HCT116 (cell line): ENCODE measurements at regions not wholly inside any gene's neighbourhood (a gene's known extent, or its start where the extent isn't known, plus 50 kb on each side); places are given as distances from the start of the nearest gene placed in this dataset.

Source experiments
- ATAC-seq: fragments of 200-7000 bp; cut with Tn5 transposase; 2 replicates; pipeline ENCODE4 v1.9.1; 2020; ENCODE audit warnings: mild to moderate bottlenecking, moderate library complexity
- BruUV-seq: library from RNA; stranded (reverse); fragments of 400-500 nt; replicated peaks from 2 replicates; lab custom pipeline; 2021; lab: Mats Ljungman, UMichigan
- CTCF ChIA-PET: fragments of 300-600 bp; sonication (Branson Sonifier 250); formaldehyde crosslinking; loops from one replicate; lab custom pipeline; 2021; ENCODE audit warnings: antibody characterized with exemption; lab: Charles Lee
- POLR2A ChIA-PET: fragments of 300-600, 350-600 bp; sonication (Branson Sonifier 250); formaldehyde crosslinking; loops from one replicate; lab custom pipeline; 2021; ENCODE audit warnings: antibody characterized with exemption; lab: Charles Lee
- RAD21 ChIA-PET, 2 experiments: fragments of 300-600 bp; sonication (Branson Sonifier 250); formaldehyde crosslinking; loops; one replicate each; lab custom pipeline; 2023; ENCODE audit warnings: low total read pairs in 2 of 2; ENCODE audit not compliant: uncharacterized antibody in 2 of 2, unreplicated experiment in 2 of 2, low non-redundant PET in 1 of 2; lab: Charles Lee
- DNase-seq: peaks from one replicate; pipeline ENCODE4 v3.0.0-alpha.2; 2010; ENCODE audit warnings: low read depth, low spot score
- H2AFZ ChIP-seq: fragments of 200-600 bp; shearing (Covaris generic), sonication (generic); 2 replicates; pipeline ENCODE4 v1.6.1; 2017; ENCODE audit warnings: low read depth, mixed run types, mixed read lengths, antibody characterized with exemption, low read length; ENCODE audit not compliant: poor library complexity, severe bottlenecking
- H3K27ac ChIP-seq: 2 replicates; pipeline ENCODE4 v1.5.1; 2012; ENCODE audit warnings: low read depth, low read length
- H3K27me3 ChIP-seq: fragments of 200-600 bp; sonication (generic); 2 replicates; pipeline ENCODE4 v1.6.1; 2016; ENCODE audit warnings: mixed run types, low read length, mixed read lengths; ENCODE audit not compliant: insufficient read depth
- H3K36me3 ChIP-seq, 2 experiments: fragments of 200-500 bp in 1 of 2; fragments of 200-600 bp in 1 of 2; sonication (Bioruptor generic) in 1 of 2; sonication (generic) in 1 of 2; 2 replicates each; pipeline versions ENCODE4 v1.5.1 to v1.6.1; 2014 to 2016; ENCODE audit warnings: low read length in 2 of 2, inconsistent platforms in 1 of 2, mixed read lengths in 1 of 2, mixed run types in 1 of 2; ENCODE audit not compliant: insufficient read depth in 2 of 2, control insufficient read depth in 1 of 2
- H3K4me1 ChIP-seq, 2 experiments: fragments of 200-600 bp in 1 of 2; sonication (generic) in 1 of 2; 2 replicates each; pipeline versions ENCODE4 v1.5.1 to v1.6.1; 2012 to 2017; ENCODE audit warnings: low read length in 2 of 2, inconsistent platforms in 1 of 2, mild to moderate bottlenecking in 1 of 2, mixed read lengths in 1 of 2, mixed run types in 1 of 2, moderate library complexity in 1 of 2; ENCODE audit not compliant: insufficient read depth in 2 of 2, control insufficient read depth in 1 of 2
- H3K4me2 ChIP-seq: fragments of 200-600 bp; sonication (generic); 2 replicates; pipeline ENCODE4 v1.6.1; 2017; ENCODE audit warnings: mixed run types, low read length, mixed read lengths
- H3K4me3 ChIP-seq, 2 experiments: fragments of 200-600 bp in 1 of 2; sonication (generic) in 1 of 2; replicated peaks in 1 of 2; 2 replicates each; pipeline ENCODE4 v1.5.1; 2011 to 2016; ENCODE audit warnings: low read length in 2 of 2, control low read depth in 1 of 2, low read depth in 1 of 2, mild to moderate bottlenecking in 1 of 2, mixed read lengths in 1 of 2, mixed run types in 1 of 2
- H3K79me2 ChIP-seq: fragments of 200-600 bp; sonication (generic); 2 replicates; pipeline ENCODE4 v1.6.1; 2017; ENCODE audit warnings: mild to moderate bottlenecking, mixed run types, low read length, moderate library complexity, mixed read lengths; ENCODE audit not compliant: insufficient read depth
- H3K9ac ChIP-seq: fragments of 200-600 bp; sonication (generic); 2 replicates; pipeline ENCODE4 v1.6.1; 2016; ENCODE audit warnings: low read length, mixed read lengths
- H3K9me2 ChIP-seq: fragments of 200-600 bp; sonication (generic), shearing (Covaris generic); 2 replicates; pipeline ENCODE4 v1.6.1; 2017; ENCODE audit warnings: mixed run types, mild to moderate bottlenecking, moderate library complexity; ENCODE audit not compliant: insufficient read depth
- H3K9me3 ChIP-seq, 2 experiments: fragments of 200-500 bp in 1 of 2; fragments of 200-600 bp in 1 of 2; sonication (Bioruptor generic) in 1 of 2; sonication (generic) in 1 of 2; 2 replicates each; pipeline ENCODE4 v1.6.1; 2014 to 2017; ENCODE audit warnings: low read length in 2 of 2, mixed read lengths in 2 of 2, inconsistent platforms in 1 of 2, low read depth in 1 of 2, mild to moderate bottlenecking in 1 of 2, mixed run types in 1 of 2, moderate library complexity in 1 of 2; ENCODE audit not compliant: control insufficient read depth in 1 of 2, insufficient read depth in 1 of 2
- H4K20me1 ChIP-seq: fragments of 200-600 bp; sonication (generic), shearing (Covaris generic); 2 replicates; pipeline ENCODE4 v1.6.1; 2017; ENCODE audit warnings: mixed run types, mild to moderate bottlenecking, moderate library complexity; ENCODE audit not compliant: insufficient read depth
- CBX3 ChIP-seq: IDR thresholded peaks from 2 replicates; pipeline ENCODE4 v1.6.1; 2012; ENCODE audit warnings: low read depth
- CTCF ChIP-seq, 3 experiments: fragments of 200-600 bp in 1 of 3; sonication (generic) in 1 of 3; IDR thresholded peaks in 2 of 3; conservative IDR thresholded peaks in 1 of 3; 2 replicates each; pipeline ENCODE4 v1.5.1; 2012 to 2017; ENCODE audit warnings: low read depth in 2 of 3, low read length in 2 of 3, antibody characterized with exemption in 1 of 3, borderline replicate concordance in 1 of 3, control low read depth in 1 of 3, mild to moderate bottlenecking in 1 of 3, mixed read lengths in 1 of 3, mixed run types in 1 of 3, moderate library complexity in 1 of 3; ENCODE audit not compliant: insufficient read depth in 1 of 3
- EGR1 ChIP-seq: IDR thresholded peaks from 2 replicates; pipeline ENCODE4 v1.6.1; 2012; ENCODE audit warnings: low read depth
- ELF1 ChIP-seq: IDR thresholded peaks from 2 replicates; pipeline ENCODE4 v1.6.1; 2012; ENCODE audit warnings: low read depth, borderline replicate concordance
- FOSL1 ChIP-seq: IDR thresholded peaks from 2 replicates; pipeline ENCODE4 v1.6.1; 2012; ENCODE audit warnings: low read depth
- JUND ChIP-seq: IDR thresholded peaks from 2 replicates; pipeline ENCODE4 v1.6.1; 2012
- MAX ChIP-seq: IDR thresholded peaks from 2 replicates; pipeline ENCODE4 v1.6.1; 2012
- POLR2A ChIP-seq: IDR thresholded peaks from 2 replicates; pipeline ENCODE4 v1.7.0; 2011; ENCODE audit warnings: borderline replicate concordance; ENCODE audit not compliant: insufficient read depth, insufficient read length; ENCODE audit errors: extremely low read depth
- REST ChIP-seq: IDR thresholded peaks from 2 replicates; pipeline ENCODE4 v1.6.1; 2012; ENCODE audit warnings: low read depth
- SP1 ChIP-seq: IDR thresholded peaks from 2 replicates; pipeline ENCODE4 v1.6.1; 2012; ENCODE audit warnings: low read depth
- TCF7L2 ChIP-seq: IDR thresholded peaks from 2 replicates; pipeline ENCODE4 v1.7.0; 2011; ENCODE audit warnings: borderline replicate concordance, inconsistent platforms; ENCODE audit not compliant: insufficient read depth, insufficient read length; ENCODE audit errors: extremely low read depth
- YY1 ChIP-seq: IDR thresholded peaks from 2 replicates; pipeline ENCODE4 v1.6.1; 2011; ENCODE audit warnings: low read length, low read depth, moderate library complexity, mild to moderate bottlenecking; ENCODE audit not compliant: insufficient replicate concordance; ENCODE audit errors: extremely low read depth
- ZFX ChIP-seq: fragments of 450-650 bp; IDR thresholded peaks from 2 replicates; pipeline ENCODE4 v1.6.1; 2017
- ZNF274 ChIP-seq: fragments of 200-500 bp; sonication (Bioruptor generic); IDR thresholded peaks from 2 replicates; pipeline ENCODE4 v1.6.1; 2014; ENCODE audit warnings: mild to moderate bottlenecking, low read depth, low read length, inconsistent platforms
- intact Hi-C: fragments of 100-400 bp; cut with micrococcal nuclease; formaldehyde crosslinking; loops from 2 replicates; pipeline ENCODE4 v1.10.0; 2022

GRCh38 chr2:125644257-125644656, 1011.7 kb upstream of the GYPC start:
- Histone ChIP-seq H4K20me1 (no peaks in the 10 kb centered on the region), H3K9ac (no peak overlapping the region), H3K9me3 (peaks cover 8 to 16% of the 10 kb centered on the region in 2 experiments; a peak in 2 of 4 replicates), H3K27ac (no peak overlapping the region), H3K4me1 (no peaks in the 10 kb centered on the region), H3K9me2 (no peaks in the 10 kb centered on the region), H3K79me2 (no peaks in the 10 kb centered on the region), H3K4me2 (no peak overlapping the region), H3K4me3 (no peak overlapping the region), H2AFZ (no peak overlapping the region), H3K27me3 (no peaks in the 10 kb centered on the region), H3K36me3 (no peaks in the 10 kb centered on the region)
- ATAC-seq (no peak), DNase-seq (no peak)
- ChIA-PET CTCF (no interaction called here), POLR2A (no interaction called here), RAD21 (no interaction called here)
- BruUV-seq = no TSS peak
- intact Hi-C loops = no loop called here
- TF ChIP-seq CTCF (IDR thresholded peaks at IDR 0.05 in 2 of 3, conservative IDR thresholded peaks at IDR 0.05 in 1 of 3; ENCODE audit: borderline replicate concordance in 1 of 3, insufficient read depth in 1 of 3, low read depth in 2 of 3, low read length in 2 of 3) = no peak
- TF ChIP-seq ZFX = no peak
- no peak for TF ChIP-seq TCF7L2
- no peak for TF ChIP-seq ZNF274
- TF ChIP-seq CBX3 = no peak
- TF ChIP-seq EGR1 = no peak
- TF ChIP-seq ELF1 = no peak
- no peak for TF ChIP-seq REST
- no peak for TF ChIP-seq MAX
- TF ChIP-seq SP1 = no peak
- TF ChIP-seq JUND = no peak
- no peak for TF ChIP-seq FOSL1
- TF ChIP-seq POLR2A = no peak
- no peak for TF ChIP-seq YY1
